ENCODE measurements at regions not wholly inside any gene's neighbourhood (a gene's known extent, or its start where the extent isn't known, plus 50 kb on each side); places are given as distances from the start of the nearest gene placed in this dataset.

GRCh38 chr1:58914925-58915324 is 131.1 kb upstream of the JUN start:
- FAIRE-seq (no peak), DNase-seq (ENCODE audit: low read depth, low spot score) (no peak)
- H3K79me2 ChIP-seq (ENCODE audit: control insufficient read depth, insufficient read depth, low read length), result no peaks in the 10 kb centered on the region
- dilution Hi-C loops (cut with MboI; ENCODE audit: extremely low pct_ligation_motif_present, low sequenced_read_pairs), result no loop called here
- H3K27ac ChIP-seq (ENCODE audit: control insufficient read depth, insufficient read depth, low read length), result no peak overlapping the region
- H3K9ac ChIP-seq (ENCODE audit: control insufficient read depth, extremely low read depth, insufficient read depth, low read length), result no peak overlapping the region
- H3K4me3 ChIP-seq (ENCODE audit: control insufficient read depth in 2 of 3, extremely low read depth in 1 of 3, insufficient read depth in 2 of 3, low read depth in 1 of 3, low read length in 3 of 3), result no peak overlapping the region
- H3K9me3 ChIP-seq (ENCODE audit: control insufficient read depth, low read depth, low read length), result no peaks in the 10 kb centered on the region
- H3K27me3 ChIP-seq (ENCODE audit: control insufficient read depth, extremely low read depth, insufficient read depth, low read length), result no peaks in the 10 kb centered on the region
- no peaks in the 10 kb centered on the region for H4K20me1 ChIP-seq (ENCODE audit: control insufficient read depth, extremely low read depth, insufficient read depth, low read length)
- peaks cover 5% of the 10 kb centered on the region for H3K4me1 ChIP-seq (ENCODE audit: control insufficient read depth, extremely low read depth, insufficient read depth, low read length)
- no peaks in the 10 kb centered on the region for H3K9me1 ChIP-seq (ENCODE audit: control insufficient read depth, extremely low read depth, insufficient read depth, low read length)
- no peak overlapping the region for H2AFZ ChIP-seq (ENCODE audit: control insufficient read depth, low read length)
- H3K4me2 ChIP-seq (ENCODE audit: control insufficient read depth, extremely low read depth, insufficient read depth, low read depth, low read length), result no peak overlapping the region
- no peaks in the 10 kb centered on the region for H3K36me3 ChIP-seq (ENCODE audit: control insufficient read depth in 2 of 2, extremely low read depth in 1 of 2, insufficient read depth in 2 of 2, low read length in 2 of 2)
- TF ChIP-seq EZH2 (IDR thresholded peaks at IDR 0.05; ENCODE audit: low read length) (no peak), CTCF (optimal IDR thresholded peaks at IDR 0.05 in 1 of 3, IDR thresholded peaks at IDR 0.05 in 1 of 3, conservative IDR thresholded peaks at IDR 0.05 in 1 of 3; ENCODE audit: extremely low read depth in 1 of 3, insufficient read depth in 2 of 3, low read length in 3 of 3) (no peak)

- Histone ChIP-seq H4K20me1 (ENCODE audit: control insufficient read depth, extremely low read depth, insufficient read depth, low read length) (no peaks in the 10 kb centered on the region), H3K27ac (ENCODE audit: control insufficient read depth, insufficient read depth, low read length) (no peak overlapping the region), H3K9me3 (ENCODE audit: control insufficient read depth, low read depth, low read length) (no peaks in the 10 kb centered on the region), H3K4me1 (ENCODE audit: control insufficient read depth, extremely low read depth, insufficient read depth, low read length) (peaks cover 16% of the 10 kb centered on the region), H3K79me2 (ENCODE audit: control insufficient read depth, insufficient read depth, low read length) (no peaks in the 10 kb centered on the region), H2AFZ (ENCODE audit: control insufficient read depth, low read length) (no peak overlapping the region), H3K27me3 (ENCODE audit: control insufficient read depth, extremely low read depth, insufficient read depth, low read length) (no peaks in the 10 kb centered on the region), H3K4me3 (ENCODE audit: control insufficient read depth in 2 of 3, extremely low read depth in 1 of 3, insufficient read depth in 2 of 3, low read depth in 1 of 3, low read length in 3 of 3) (no peak overlapping the region), H3K36me3 (ENCODE audit: control insufficient read depth in 2 of 2, extremely low read depth in 1 of 2, insufficient read depth in 2 of 2, low read length in 2 of 2) (no peaks in the 10 kb centered on the region), H3K9ac (ENCODE audit: control insufficient read depth, extremely low read depth, insufficient read depth, low read length) (no peak overlapping the region), H3K4me2 (ENCODE audit: control insufficient read depth, extremely low read depth, insufficient read depth, low read depth, low read length) (no peak overlapping the region), H3K9me1 (ENCODE audit: control insufficient read depth, extremely low read depth, insufficient read depth, low read length) (no peaks in the 10 kb centered on the region)
- DNase-seq (ENCODE audit: low read depth, low spot score), result no peak
- dilution Hi-C loops (cut with MboI; ENCODE audit: extremely low pct_ligation_motif_present, low sequenced_read_pairs), result no loop called here
- no peak for TF ChIP-seq EZH2 (IDR thresholded peaks at IDR 0.05; ENCODE audit: low read length)
- TF ChIP-seq CTCF (optimal IDR thresholded peaks at IDR 0.05 in 1 of 3, IDR thresholded peaks at IDR 0.05 in 1 of 3, conservative IDR thresholded peaks at IDR 0.05 in 1 of 3; ENCODE audit: extremely low read depth in 1 of 3, insufficient read depth in 2 of 3, low read length in 3 of 3), result no peak
- FAIRE-seq, result no peak
These were observed 133.6 kb upstream of the JUN start for GRCh38 chr1:58917436-58917835.
